ENCODE measurements at regions not wholly inside any gene's neighbourhood (a gene's known extent, or its start where the extent isn't known, plus 50 kb on each side); places are given as distances from the start of the nearest gene placed in this dataset.

GRCh38 chr5:3372289-3372688 lies 223.3 kb upstream of the IRX1 start:
- H3K4me1 ChIP-seq (ENCODE audit: low read depth, poor library complexity, severe bottlenecking), result no peaks in the 10 kb centered on the region
- no peaks in the 10 kb centered on the region for H4K20me1 ChIP-seq (ENCODE audit: insufficient read depth)
- H3K4me2 ChIP-seq, result no peak overlapping the region
- no peak overlapping the region for H2AFZ ChIP-seq (ENCODE audit: low read depth)
- no peaks in the 10 kb centered on the region for H3K79me2 ChIP-seq (ENCODE audit: insufficient read depth, low read depth)
- H3K27me3 ChIP-seq (ENCODE audit: insufficient read depth, low read depth), result no peaks in the 10 kb centered on the region
- H3K27ac ChIP-seq, result no peak overlapping the region
- no peak overlapping the region for H3K9ac ChIP-seq
- H3K36me3 ChIP-seq (ENCODE audit: insufficient read depth), result no peaks in the 10 kb centered on the region
- no peak overlapping the region for H3K4me3 ChIP-seq (IDR thresholded peaks at IDR 0.05; ENCODE audit: insufficient read depth, low read depth, low read length)
- TF ChIP-seq CTCF (conservative IDR thresholded peaks at IDR 0.05; ENCODE audit: low read depth, low read length), result no peak

- H3K79me2 ChIP-seq (ENCODE audit: insufficient read depth, low read depth), result no peaks in the 10 kb centered on the region
- no peak overlapping the region for H3K4me2 ChIP-seq
- TF ChIP-seq CTCF (conservative IDR thresholded peaks at IDR 0.05; ENCODE audit: low read depth, low read length), result no peak
- H3K4me1 ChIP-seq (ENCODE audit: low read depth, poor library complexity, severe bottlenecking), result no peaks in the 10 kb centered on the region
- H3K36me3 ChIP-seq (ENCODE audit: insufficient read depth), result no peaks in the 10 kb centered on the region
- H3K27me3 ChIP-seq (ENCODE audit: insufficient read depth, low read depth), result no peaks in the 10 kb centered on the region
- no peak overlapping the region for H3K4me3 ChIP-seq (IDR thresholded peaks at IDR 0.05; ENCODE audit: insufficient read depth, low read depth, low read length)
- no peaks in the 10 kb centered on the region for H4K20me1 ChIP-seq (ENCODE audit: insufficient read depth)
- no peak overlapping the region for H3K27ac ChIP-seq
- H3K9ac ChIP-seq, result no peak overlapping the region
- no peak overlapping the region for H2AFZ ChIP-seq (ENCODE audit: low read depth)
Observed at GRCh38 chr5:3365501-3366215, 230.0 kb upstream of the IRX1 start.

- H3K79me2 ChIP-seq (ENCODE audit: insufficient read depth, low read depth), result no peaks in the 10 kb centered on the region
- H2AFZ ChIP-seq (ENCODE audit: low read depth), result no peak overlapping the region
- no peaks in the 10 kb centered on the region for H4K20me1 ChIP-seq (ENCODE audit: insufficient read depth)
- H3K36me3 ChIP-seq (ENCODE audit: insufficient read depth), result no peaks in the 10 kb centered on the region
- H3K27ac ChIP-seq, result no peak overlapping the region
- H3K4me2 ChIP-seq, result no peak overlapping the region
- H3K4me1 ChIP-seq (ENCODE audit: low read depth, poor library complexity, severe bottlenecking), result no peaks in the 10 kb centered on the region
- no peak overlapping the region for H3K4me3 ChIP-seq (IDR thresholded peaks at IDR 0.05; ENCODE audit: insufficient read depth, low read depth, low read length)
- H3K9ac ChIP-seq, result no peak overlapping the region
- H3K27me3 ChIP-seq (ENCODE audit: insufficient read depth, low read depth), result no peaks in the 10 kb centered on the region
- TF ChIP-seq CTCF (conservative IDR thresholded peaks at IDR 0.05; ENCODE audit: low read depth, low read length), result no peak
Observed at GRCh38 chr5:3364941-3365340, 230.7 kb upstream of the IRX1 start.

- Histone ChIP-seq H2AFZ (ENCODE audit: low read depth) (no peak overlapping the region), H3K27me3 (ENCODE audit: insufficient read depth, low read depth) (no peaks in the 10 kb centered on the region), H3K36me3 (ENCODE audit: insufficient read depth) (no peaks in the 10 kb centered on the region), H3K4me1 (ENCODE audit: low read depth, poor library complexity, severe bottlenecking) (no peaks in the 10 kb centered on the region), H3K4me2 (no peak overlapping the region), H4K20me1 (ENCODE audit: insufficient read depth) (no peaks in the 10 kb centered on the region), H3K79me2 (ENCODE audit: insufficient read depth, low read depth) (no peaks in the 10 kb centered on the region), H3K9ac (no peak overlapping the region), H3K27ac (no peak overlapping the region), H3K4me3 (IDR thresholded peaks at IDR 0.05; ENCODE audit: insufficient read depth, low read depth, low read length) (no peak overlapping the region)
- TF ChIP-seq CTCF (conservative IDR thresholded peaks at IDR 0.05; ENCODE audit: low read depth, low read length), result no peak
Observed at GRCh38 chr5:3364433-3364832, 231.2 kb upstream of the IRX1 start.

Measured in KMS-11 (cell line).